ENCODE measurements at regions not wholly inside any gene's neighbourhood (a gene's known extent, or its start where the extent isn't known, plus 50 kb on each side); places are given as distances from the start of the nearest gene placed in this dataset.

DNA sequence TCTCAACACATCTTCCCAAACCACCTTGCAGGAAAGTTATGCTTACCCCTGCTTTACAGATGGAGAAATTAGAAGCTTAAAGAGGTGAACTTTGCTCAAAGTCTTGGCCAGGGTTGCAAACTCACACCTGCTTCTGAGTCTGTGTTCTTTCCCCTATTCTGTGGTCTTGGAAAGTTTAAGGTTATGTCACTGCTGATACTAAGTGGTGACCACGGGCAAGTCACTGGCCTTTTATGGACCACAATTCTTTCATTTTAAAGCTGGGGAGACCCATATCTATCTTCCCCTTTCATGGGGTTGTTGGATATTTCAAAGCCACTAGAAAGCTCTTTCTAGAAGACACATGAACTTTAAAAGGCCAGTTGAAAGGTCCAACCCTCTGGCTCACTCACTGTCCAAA lies 95.4 kb upstream of the KLF4 start:
- CTCF ChIA-PET, result interaction anchor here (1.1 to 1.8 kb wide), 2 partner anchors 14 to 15 kb away, joined by 3 to 4 read pairs; no protein-coding TSS in a partner anchor
- DNase-seq (ENCODE audit: low read depth, low spot score) (no peak), FAIRE-seq (no peak)
- Histone ChIP-seq H3K27me3 (ENCODE audit: control insufficient read depth in 2 of 2, insufficient read depth in 2 of 2, low read length in 2 of 2) (no peaks in the 10 kb centered on the region), H3K4me1 (ENCODE audit: control insufficient read depth, extremely low read depth, insufficient read depth, low read length) (peaks cover 12% of the 10 kb centered on the region), H3K9me3 (replicated peaks; ENCODE audit: control insufficient read depth, insufficient read depth, low read length) (no peaks in the 10 kb centered on the region), H3K4me3 (replicated peaks in 1 of 3; ENCODE audit: insufficient read depth in 1 of 3, low read depth in 1 of 3, low read length in 3 of 3) (no peak overlapping the region), H3K79me2 (ENCODE audit: control insufficient read depth, insufficient read depth, low read length) (no peaks in the 10 kb centered on the region), H4K20me1 (replicated peaks; ENCODE audit: control insufficient read depth, extremely low read depth, insufficient read depth, low read length) (no peaks in the 10 kb centered on the region), H3K9me1 (replicated peaks; ENCODE audit: control insufficient read depth, extremely low read depth, insufficient read depth, low read length) (no peaks in the 10 kb centered on the region), H2AFZ (ENCODE audit: low read depth, low read length) (no peak overlapping the region), H3K9ac (replicated peaks; ENCODE audit: extremely low read depth, insufficient read depth, low read length) (no peak overlapping the region), H3K27ac (ENCODE audit: insufficient read depth, low read depth, low read length) (no peak overlapping the region), H3K36me3 (ENCODE audit: control insufficient read depth in 2 of 2, extremely low read depth in 1 of 2, insufficient read depth in 2 of 2, low read length in 2 of 2) (no peaks in the 10 kb centered on the region), H3K4me2 (ENCODE audit: insufficient read depth, low read length) (no peak overlapping the region)
- dilution Hi-C loops (cut with MboI; ENCODE audit: extremely low pct_ligation_motif_present, low sequenced_read_pairs), result no loop called here
- TF ChIP-seq MYC (IDR thresholded peaks at IDR 0.05; ENCODE audit: low read depth, low read length), result no peak
- TF ChIP-seq, protein P1, sequence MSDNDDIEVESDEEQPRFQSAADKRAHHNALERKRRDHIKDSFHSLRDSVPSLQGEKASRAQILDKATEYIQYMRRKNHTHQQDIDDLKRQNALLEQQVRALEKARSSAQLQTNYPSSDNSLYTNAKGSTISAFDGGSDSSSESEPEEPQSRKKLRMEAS (IDR thresholded peaks at IDR 0.05; ENCODE audit: insufficient read depth, insufficient read length), result no peak
- no peak for TF ChIP-seq POLR2A (IDR thresholded peaks at IDR 0.05; ENCODE audit: low read depth, low read length)
- no peak for TF ChIP-seq GATA2 (IDR thresholded peaks at IDR 0.05; ENCODE audit: insufficient read depth, insufficient read length, low read depth, low read length)
- TF ChIP-seq, protein P2, sequence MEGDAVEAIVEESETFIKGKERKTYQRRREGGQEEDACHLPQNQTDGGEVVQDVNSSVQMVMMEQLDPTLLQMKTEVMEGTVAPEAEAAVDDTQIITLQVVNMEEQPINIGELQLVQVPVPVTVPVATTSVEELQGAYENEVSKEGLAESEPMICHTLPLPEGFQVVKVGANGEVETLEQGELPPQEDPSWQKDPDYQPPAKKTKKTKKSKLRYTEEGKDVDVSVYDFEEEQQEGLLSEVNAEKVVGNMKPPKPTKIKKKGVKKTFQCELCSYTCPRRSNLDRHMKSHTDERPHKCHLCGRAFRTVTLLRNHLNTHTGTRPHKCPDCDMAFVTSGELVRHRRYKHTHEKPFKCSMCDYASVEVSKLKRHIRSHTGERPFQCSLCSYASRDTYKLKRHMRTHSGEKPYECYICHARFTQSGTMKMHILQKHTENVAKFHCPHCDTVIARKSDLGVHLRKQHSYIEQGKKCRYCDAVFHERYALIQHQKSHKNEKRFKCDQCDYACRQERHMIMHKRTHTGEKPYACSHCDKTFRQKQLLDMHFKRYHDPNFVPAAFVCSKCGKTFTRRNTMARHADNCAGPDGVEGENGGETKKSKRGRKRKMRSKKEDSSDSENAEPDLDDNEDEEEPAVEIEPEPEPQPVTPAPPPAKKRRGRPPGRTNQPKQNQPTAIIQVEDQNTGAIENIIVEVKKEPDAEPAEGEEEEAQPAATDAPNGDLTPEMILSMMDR (IDR thresholded peaks at IDR 0.05; ENCODE audit: extremely low read depth in 1 of 2, insufficient read depth in 1 of 2, low read depth in 1 of 2, low read length in 2 of 2), result no peak
- no peak for TF ChIP-seq FOS (IDR thresholded peaks at IDR 0.05; ENCODE audit: borderline replicate concordance, insufficient read depth, low read length)
- TF ChIP-seq EZH2 (IDR thresholded peaks at IDR 0.05; ENCODE audit: borderline replicate concordance, low read depth, low read length, severe bottlenecking), result no peak
- no peak for TF ChIP-seq JUN (IDR thresholded peaks at IDR 0.05; ENCODE audit: borderline replicate concordance, insufficient read depth, insufficient read length, low read depth)
- TF ChIP-seq POLR2AphosphoS5 (IDR thresholded peaks at IDR 0.05; ENCODE audit: insufficient read depth, low read depth, low read length), result no peak
- POLR2A ChIA-PET, result no interaction called here
- no TSS peak for BruUV-seq (replicated peaks)
- intact Hi-C loops (cut with micrococcal nuclease), result loop anchor here (5.0 kb wide), 1 partner anchor 167 kb away; no protein-coding TSS in a partner anchor

All from endothelial cell of umbilical vein (primary cell).